B cell (primary cell): ENCODE measurements at regions not wholly inside any gene's neighbourhood (a gene's known extent, or its start where the extent isn't known, plus 50 kb on each side); places are given as distances from the start of the nearest gene placed in this dataset.

Experiments
- CTCF ChIP-seq: fragments of 200-600 bp; IDR thresholded peaks from one replicate; pipeline ENCODE4 v1.8.0; 2022; ENCODE audit warnings: antibody characterized with exemption, mild to moderate bottlenecking
- EZH2 ChIP-seq: IDR thresholded peaks from 2 replicates; pipeline ENCODE4 v1.6.1; 2012; ENCODE audit warnings: borderline replicate concordance, low read depth, mild to moderate bottlenecking, moderate library complexity, low read length; ENCODE audit not compliant: insufficient read depth, poor library complexity, severe bottlenecking

GRCh38 chr14:66322564-66322963 is 163.6 kb upstream of the CCDC196 start:
- no peak for TF ChIP-seq CTCF
- TF ChIP-seq EZH2 = no peak
